HG03280 (cell line): ENCODE measurements at regions not wholly inside any gene's neighbourhood (a gene's known extent, or its start where the extent isn't known, plus 50 kb on each side); places are given as distances from the start of the nearest gene placed in this dataset.

ENCODE experiments used
- ATAC-seq: cut with Tn5 transposase; IDR thresholded peaks from one replicate; pipeline ENCODE4 v1.9.1; 2021; ENCODE audit warnings: mild to moderate bottlenecking, moderate library complexity; ENCODE audit not compliant: unreplicated experiment

DNA sequence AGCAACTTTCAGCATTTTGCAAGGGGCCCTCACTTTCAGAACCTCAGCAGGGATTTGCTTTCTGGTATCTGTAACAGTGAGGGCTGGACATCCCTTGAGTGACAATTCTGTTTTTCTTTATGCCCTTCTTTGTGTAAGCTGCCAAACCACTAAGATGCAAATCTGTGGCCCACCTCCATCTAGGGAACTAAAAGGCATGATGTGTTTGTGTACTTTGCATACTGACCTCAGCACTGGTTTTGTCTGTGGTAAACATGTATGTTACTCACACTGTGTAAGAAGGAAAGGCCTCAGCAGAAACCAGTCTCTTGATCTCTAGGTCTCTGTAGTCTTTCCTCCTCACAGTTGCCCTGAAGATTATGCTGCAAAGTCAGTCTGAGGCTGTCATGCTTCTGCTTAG, 396.6 kb upstream of the DYNLRB2 start:
- peak; percentile 100 for ATAC-seq

DNA sequence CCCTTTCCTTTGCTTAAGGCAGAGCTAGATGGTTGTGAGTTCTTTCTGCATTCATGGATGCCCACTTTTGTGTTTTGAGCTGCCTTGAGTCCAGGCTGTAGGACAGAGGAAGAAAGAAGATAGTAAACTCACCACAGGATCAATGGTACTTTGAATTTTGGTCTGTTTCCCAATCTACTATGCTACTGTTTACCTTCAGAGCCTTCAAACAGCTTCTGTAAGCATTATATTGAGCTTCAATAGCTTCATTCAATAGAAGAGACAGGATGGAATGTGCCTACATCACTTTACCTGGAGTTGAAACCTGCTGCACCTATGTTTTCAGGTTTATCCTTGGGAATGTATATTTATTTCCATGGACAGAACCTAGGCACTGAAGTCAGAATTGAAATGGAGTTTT, 397.9 kb upstream of the DYNLRB2 start:
- ATAC-seq = no peak

DNA sequence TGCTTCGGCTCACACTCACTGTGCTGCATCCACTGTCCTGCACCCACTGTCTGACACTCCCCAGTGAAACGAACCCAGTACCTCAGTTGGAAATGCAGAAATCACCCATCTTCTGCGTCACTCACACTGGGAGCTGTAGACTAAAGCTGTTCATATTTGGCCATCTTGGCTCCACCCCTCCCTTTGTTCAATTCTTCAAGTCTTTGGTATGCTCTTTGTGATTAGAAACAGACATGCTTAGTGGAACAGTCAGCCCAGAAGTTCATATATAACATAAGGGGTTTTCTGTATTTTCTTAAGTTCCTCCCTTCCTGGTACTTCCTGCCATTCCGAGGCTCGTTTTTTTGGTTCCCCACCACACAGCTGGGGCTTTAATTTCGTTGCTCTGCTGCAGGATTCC, 398.5 kb upstream of the DYNLRB2 start:
- no peak for ATAC-seq

- ATAC-seq = no peak
Measured at GRCh38 chr16:80129791-80130190, 411.0 kb upstream of the DYNLRB2 start.

- no peak for ATAC-seq
Measured at GRCh38 chr16:80125677-80126076, 415.1 kb upstream of the DYNLRB2 start.

- ATAC-seq = no peak
Measured at GRCh38 chr16:80123189-80123588, 417.6 kb upstream of the DYNLRB2 start.

DNA sequence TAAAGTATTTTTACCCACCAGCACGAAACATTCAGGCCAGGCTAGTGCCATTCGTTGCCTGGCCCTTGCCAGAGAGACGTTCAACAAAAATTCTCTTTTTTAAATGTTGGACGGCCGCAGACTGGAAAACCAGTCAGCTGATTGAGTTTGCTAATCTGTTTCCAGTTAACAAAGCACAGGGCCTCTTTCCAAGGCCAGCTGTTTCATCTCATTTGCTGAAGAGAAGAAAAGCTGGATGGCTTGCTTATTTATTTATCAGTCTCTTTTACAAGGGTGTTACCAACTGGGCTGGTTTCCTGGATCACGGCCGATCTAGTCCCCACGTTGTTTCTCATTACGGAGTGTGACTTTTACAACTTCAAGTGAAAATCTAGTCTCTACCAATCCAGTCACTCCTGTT, 418.7 kb upstream of the DYNLRB2 start:
- ATAC-seq = no peak

DNA sequence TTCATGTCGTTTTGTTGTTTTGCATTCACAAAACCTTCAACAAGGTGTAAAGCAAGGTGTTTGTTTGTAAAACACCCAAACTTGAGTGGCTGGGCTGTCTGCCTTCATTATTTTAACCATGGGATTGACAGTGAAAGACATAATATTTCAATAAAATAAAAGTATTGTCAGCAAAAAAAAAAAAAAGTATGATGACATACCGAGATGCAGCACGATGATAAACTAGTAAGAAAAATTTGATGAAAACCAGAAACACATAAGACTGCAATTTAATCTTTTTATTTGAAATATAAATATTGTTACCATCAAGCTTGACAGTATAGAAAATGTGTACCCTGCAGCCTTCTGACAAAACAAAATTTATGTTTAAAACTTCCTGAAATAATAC, 419.3 kb upstream of the DYNLRB2 start:
- no peak for ATAC-seq

- ATAC-seq = no peak
Measured at GRCh38 chr16:80120899-80121521, 419.8 kb upstream of the DYNLRB2 start.

- no peak for ATAC-seq
Measured at GRCh38 chr16:80117556-80118130, 423.1 kb upstream of the DYNLRB2 start.

- no peak for ATAC-seq
Measured at GRCh38 chr16:80116711-80117110, 424.1 kb upstream of the DYNLRB2 start.

GRCh38 chr16:80114699-80115098, 426.1 kb upstream of the DYNLRB2 start:
- peak; percentile 78 for ATAC-seq

- ATAC-seq = no peak
Measured at GRCh38 chr16:80113873-80114574, 426.8 kb upstream of the DYNLRB2 start.

GRCh38 chr16:80109581-80109980, 431.2 kb upstream of the DYNLRB2 start:
- no peak for ATAC-seq

DNA sequence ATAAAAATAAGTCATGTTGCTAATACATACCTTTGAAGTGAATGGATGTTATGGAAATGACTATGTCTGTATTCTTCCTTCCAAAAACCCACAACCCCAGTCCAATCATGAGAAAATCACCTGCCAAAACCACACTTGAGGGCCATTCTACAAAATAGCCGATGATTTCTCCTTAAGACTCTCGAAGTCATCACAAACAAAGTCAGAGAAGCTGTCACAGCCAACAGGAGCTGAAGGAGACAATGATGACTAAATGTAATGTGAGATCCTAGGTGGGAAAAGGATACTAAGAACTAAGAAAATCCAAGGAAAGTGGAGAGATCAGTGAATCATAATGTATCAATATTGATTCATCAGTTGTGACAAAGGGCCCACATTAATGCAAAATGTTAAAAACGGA, 432.9 kb upstream of the DYNLRB2 start:
- no peak for ATAC-seq

- no peak for ATAC-seq
Measured at GRCh38 chr16:80105751-80106150, 435.0 kb upstream of the DYNLRB2 start.

DNA sequence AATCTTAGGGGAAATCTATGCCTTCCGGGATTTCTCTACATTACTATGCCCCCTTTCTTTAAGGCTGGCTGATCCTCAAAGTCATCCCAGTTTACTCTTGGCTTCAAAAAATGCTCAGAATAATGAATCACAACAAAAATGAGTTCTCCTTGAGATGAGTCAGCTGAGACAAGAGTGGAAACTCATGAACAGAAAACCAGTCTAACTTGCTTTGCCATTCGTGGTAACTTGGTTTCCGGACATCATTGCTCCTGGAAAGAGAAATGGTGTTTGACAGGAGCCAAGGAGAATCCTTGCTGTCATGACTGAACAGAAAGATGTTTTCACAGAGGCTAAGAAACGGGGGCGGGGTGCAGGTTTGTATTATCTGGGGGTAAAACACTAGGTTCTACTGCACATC, 435.6 kb upstream of the DYNLRB2 start:
- ATAC-seq = no peak

GRCh38 chr16:80104401-80104800, 436.4 kb upstream of the DYNLRB2 start:
- no peak for ATAC-seq

DNA sequence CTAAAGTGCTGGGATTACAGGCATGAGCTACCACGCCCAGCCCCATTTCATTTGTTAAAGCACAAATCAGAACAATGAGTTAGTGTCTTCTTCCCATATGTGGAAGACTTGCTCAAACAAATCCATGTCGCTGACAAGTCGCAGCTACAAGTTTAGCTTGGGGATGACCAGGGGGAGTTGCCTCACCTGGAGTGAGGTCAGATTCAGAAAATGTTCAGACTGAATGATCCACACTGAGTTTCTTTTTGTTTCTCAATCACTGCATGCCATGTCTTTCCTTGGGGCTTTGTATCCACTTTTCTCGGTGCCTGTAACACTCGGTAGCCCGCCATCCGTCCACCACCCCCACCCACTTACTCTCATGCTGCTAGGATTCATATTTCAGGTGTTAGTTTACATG, 437.3 kb upstream of the DYNLRB2 start:
- no peak for ATAC-seq

GRCh38 chr16:80100846-80101451, 439.8 kb upstream of the DYNLRB2 start:
- peak; percentile 61 for ATAC-seq

DNA sequence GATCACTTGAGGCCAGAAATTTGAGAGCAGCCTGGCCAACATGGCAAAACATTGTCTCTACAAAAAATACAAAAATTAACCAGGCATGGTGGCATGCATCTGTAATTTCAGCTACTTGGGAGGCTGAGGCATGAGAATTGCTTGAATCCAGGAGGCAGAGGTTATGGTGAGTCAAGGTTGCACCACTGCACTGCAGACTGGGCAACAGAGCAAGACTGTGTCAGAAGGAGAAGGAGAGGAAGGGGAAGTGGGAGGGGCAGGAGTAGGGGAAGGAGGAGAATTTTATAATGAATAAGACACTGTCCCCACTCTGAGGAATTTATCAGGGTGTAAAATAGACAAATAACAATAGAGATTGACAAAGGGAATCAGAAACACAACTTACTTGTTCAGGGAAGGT, 440.6 kb upstream of the DYNLRB2 start:
- ATAC-seq = no peak

- no peak for ATAC-seq
Measured at GRCh38 chr16:80097098-80097497, 443.7 kb upstream of the DYNLRB2 start.
